GM12865 (cell line): ENCODE measurements at regions not wholly inside any gene's neighbourhood (a gene's known extent, or its start where the extent isn't known, plus 50 kb on each side); places are given as distances from the start of the nearest gene placed in this dataset.
"Not testable (repeated sequence)": the region's sequence is repeated elsewhere in the genome, so short reads cannot be mapped to it uniquely, and the experiment has no call there.

Experiments
- DNase-seq: peaks from one replicate; pipeline ENCODE4 v3.0.0; 2010; ENCODE audit warnings: low read depth
- H3K4me3 ChIP-seq: 2 replicates; pipeline ENCODE4 v1.5.1; 2011; ENCODE audit warnings: mild to moderate bottlenecking, low read depth, low read length, control low read depth
- CTCF ChIP-seq: IDR thresholded peaks from 2 replicates; pipeline ENCODE4 v1.5.1; 2011; ENCODE audit warnings: low read length, control low read depth, low read depth, inconsistent platforms; ENCODE audit not compliant: insufficient read depth; ENCODE audit errors: missing control alignments

- DNase-seq, result no peak
- H3K4me3 ChIP-seq, result no peak overlapping the region
- no peak for TF ChIP-seq CTCF
Measured at GRCh38 chr3:153392363-153392762, 230.3 kb downstream of the RAP2B start.

GRCh38 chr3:153394017-153394416, 232.0 kb downstream of the RAP2B start:
- no peak for DNase-seq
- no peak for TF ChIP-seq CTCF
- no peak overlapping the region for H3K4me3 ChIP-seq

DNA sequence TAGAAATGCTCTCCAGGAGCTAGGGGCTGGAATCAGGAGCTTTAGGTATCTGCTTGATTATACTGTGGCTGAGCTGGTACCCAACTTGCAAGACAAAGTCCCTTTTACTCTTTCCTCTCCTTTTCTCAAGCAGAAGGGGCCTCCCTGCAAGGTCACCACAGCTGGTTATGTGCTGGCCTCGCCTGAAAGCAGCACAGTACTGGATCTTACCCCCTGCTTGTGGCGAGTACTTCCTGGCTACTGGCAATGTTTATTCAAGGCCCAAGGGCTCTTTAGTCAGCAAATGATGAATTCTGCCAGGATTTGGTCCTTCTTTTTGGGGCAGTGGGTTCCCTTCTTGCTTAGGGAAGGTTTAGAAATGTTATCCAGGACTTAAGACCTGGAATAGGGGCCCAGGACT, 234.6 kb downstream of the RAP2B start:
- TF ChIP-seq CTCF, result no peak
- no peak overlapping the region for H3K4me3 ChIP-seq
- DNase-seq, result peak; percentile 10

GRCh38 chr3:153397794-153398193, 235.8 kb downstream of the RAP2B start:
- DNase-seq, result no peak
- no peak for TF ChIP-seq CTCF
- H3K4me3 ChIP-seq, result no peak overlapping the region

GRCh38 chr3:153399636-153400035, 237.6 kb downstream of the RAP2B start:
- DNase-seq, result peak; percentile 56
- peak overlapping the region; percentile 26 for H3K4me3 ChIP-seq

GRCh38 chr3:153400641-153401040, 238.6 kb downstream of the RAP2B start:
- TF ChIP-seq CTCF, result no peak
- no peak overlapping the region for H3K4me3 ChIP-seq
- DNase-seq, result no peak

More at GRCh38 chr3:153399636-153400035, 237.6 kb downstream of the RAP2B start:
- TF ChIP-seq CTCF, result no peak

DNA sequence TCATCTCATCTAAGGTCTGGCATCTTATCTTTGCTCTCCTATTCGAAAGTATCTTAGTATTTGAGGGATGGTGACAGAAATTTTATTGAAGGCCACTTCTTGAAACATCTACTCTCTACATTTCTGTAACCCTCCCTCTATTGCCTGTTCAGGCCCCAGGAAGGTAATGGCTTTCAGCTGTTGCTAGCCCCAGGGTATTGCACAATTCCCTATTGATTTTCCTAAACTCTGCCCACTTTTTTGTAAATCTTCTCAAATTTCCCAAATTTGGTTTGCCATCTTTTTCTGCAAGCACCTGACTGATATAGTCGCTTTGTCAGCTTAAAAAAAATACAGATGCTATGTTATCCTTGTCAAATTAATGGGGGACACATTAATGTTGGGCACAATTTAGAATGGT, 242.1 kb downstream of the RAP2B start:
- DNase-seq, result no peak
- H3K4me3 ChIP-seq, result no peak overlapping the region
- no peak for TF ChIP-seq CTCF

DNA sequence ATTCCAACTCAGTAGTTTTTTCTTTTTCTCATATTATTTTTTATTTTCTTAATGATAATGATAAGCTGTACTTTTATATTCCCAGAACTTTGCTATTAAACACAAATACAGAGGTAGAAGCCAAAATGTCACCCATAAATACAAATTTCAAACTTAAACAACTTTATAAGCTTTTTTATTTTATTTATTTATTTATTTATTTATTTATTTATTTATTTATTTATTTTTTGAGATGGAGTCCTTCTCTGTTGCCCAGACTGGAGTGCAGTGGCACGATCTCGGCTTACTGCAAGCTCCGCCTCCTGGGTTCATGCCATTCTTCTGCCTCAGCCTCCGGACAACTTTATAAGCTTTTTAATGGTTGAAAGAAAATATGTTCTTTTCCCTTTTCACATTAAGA, 243.3 kb downstream of the RAP2B start:
- H3K4me3 ChIP-seq, DNase-seq: not testable (repeated sequence)
